GM21367 (cell line): ENCODE measurements at regions not wholly inside any gene's neighbourhood (a gene's known extent, or its start where the extent isn't known, plus 50 kb on each side); places are given as distances from the start of the nearest gene placed in this dataset.
"Not testable (repeated sequence)": the region's sequence is repeated elsewhere in the genome, so short reads cannot be mapped to it uniquely, and the experiment has no call there.

Experiments used
- ATAC-seq: cut with Tn5 transposase; IDR thresholded peaks from one replicate; pipeline ENCODE4 v1.9.1; 2021; ENCODE audit not compliant: unreplicated experiment

DNA sequence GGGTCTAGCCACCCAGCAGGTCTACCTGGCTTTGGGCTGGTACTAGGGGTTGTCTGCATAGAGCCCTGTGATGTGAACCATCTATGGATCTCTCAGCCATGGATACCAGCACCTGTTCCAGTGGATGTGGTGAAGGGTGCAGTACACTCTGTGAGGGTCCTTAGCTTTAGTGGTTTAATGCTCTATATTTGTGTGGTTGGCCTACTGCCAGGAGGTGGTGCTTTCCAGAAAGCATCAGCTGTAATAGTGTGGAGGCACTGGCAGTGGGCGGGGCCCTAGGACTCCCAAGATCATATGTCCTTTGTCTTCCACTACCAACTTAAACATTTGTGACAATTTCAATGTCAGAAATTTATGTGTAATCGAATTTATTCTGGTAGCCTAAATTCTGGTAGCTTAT is 1065.1 kb downstream of the RPIA start:
- not testable (repeated sequence) for ATAC-seq

GRCh38 chr2:89758332-89759026 is 1067.0 kb downstream of the RPIA start:
- ATAC-seq, result not testable (repeated sequence)

GRCh38 chr2:89760762-89761161 is 1069.3 kb downstream of the RPIA start:
- not testable (repeated sequence) for ATAC-seq

DNA sequence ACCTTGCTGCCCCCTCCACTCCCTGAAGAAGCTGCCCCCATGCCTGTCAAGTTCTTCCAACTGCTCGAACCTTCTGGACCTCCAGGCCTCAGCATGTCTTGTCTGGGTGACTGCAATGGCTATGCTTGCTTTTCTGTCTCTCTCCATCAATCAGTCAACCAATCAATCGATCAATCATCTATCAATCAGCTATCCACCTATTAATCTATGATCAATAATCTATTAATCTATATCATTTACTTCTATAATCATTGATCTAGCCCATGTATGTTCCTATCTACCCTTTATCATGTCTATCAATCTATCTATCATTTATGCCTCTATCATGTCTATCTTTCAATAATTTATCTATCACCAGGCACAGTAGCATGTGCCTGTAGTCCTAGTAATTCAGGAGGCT is 1069.7 kb downstream of the RPIA start:
- ATAC-seq, result not testable (repeated sequence)

- not testable (repeated sequence) for ATAC-seq
Measured at GRCh38 chr2:89761863-89762262, 1070.4 kb downstream of the RPIA start.

GRCh38 chr2:89762461-89763253 is 1071.2 kb downstream of the RPIA start:
- ATAC-seq, result not testable (repeated sequence)

DNA sequence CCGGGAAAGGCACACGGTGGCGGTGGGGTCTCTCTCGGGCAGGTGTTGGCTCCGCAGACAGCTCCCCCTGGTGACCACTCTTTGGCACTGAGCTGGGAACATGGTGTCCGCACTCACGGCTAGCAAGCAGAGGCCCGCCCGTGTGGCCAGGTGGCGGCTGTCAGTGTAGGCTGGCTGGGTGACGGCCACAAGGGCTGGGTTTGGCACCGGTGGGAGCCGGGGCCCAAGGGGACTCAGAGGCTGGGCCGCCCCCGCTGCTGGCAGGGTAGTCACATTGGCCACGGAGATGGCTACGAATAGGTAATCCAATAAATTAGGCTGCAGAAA is 1071.7 kb downstream of the RPIA start:
- no peak for ATAC-seq

DNA sequence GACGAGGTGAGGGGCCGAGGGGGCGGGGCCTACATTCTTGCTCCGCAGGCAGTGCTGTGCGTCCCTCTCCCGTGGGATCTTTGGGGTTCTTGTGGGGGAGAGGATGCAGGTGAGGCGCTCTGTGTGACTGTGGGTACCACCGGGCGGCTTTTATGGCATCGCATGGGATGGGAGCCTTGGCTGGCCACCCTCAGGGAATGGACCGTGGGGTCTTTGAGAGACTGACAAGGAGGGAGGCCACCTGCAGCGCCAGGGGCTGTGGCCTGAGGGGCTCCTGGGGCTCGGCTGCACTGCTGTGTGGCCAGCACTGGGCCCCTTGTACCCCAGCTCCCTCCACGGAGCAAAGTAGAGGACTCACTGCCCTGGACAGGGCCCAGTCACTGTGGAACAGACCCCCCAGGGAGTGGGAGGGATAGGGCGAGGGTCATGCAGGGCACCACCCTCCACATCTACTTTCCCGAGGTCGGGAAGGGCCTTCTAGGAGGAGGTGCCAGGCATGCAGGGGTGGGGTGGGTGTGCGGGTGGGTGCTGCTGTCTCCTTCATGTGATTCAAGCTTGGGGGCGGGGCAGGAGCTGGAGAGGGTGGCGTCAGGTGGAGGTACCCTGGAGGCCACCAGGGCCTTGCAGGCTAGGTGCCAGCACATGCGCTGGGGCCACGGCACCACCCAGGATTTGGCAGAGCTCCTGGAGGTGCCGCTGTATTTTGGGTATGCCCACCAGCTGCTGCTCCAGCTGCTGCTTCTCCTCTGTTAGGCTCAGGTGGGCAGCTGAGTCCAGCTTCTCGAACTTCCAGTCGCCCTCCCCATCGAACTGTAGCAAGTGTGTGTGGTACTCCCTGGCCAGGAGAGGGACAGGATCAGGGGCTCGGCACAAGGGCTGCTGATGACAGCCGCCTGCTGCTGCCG is 1072.4 kb downstream of the RPIA start:
- ATAC-seq, result no peak

- not testable (repeated sequence) for ATAC-seq
Measured at GRCh38 chr2:89764571-89765360, 1073.3 kb downstream of the RPIA start.

GRCh38 chr2:89765361-89765718 is 1073.9 kb downstream of the RPIA start:
- ATAC-seq, result not testable (repeated sequence)

GRCh38 chr2:89766141-89766990 is 1074.9 kb downstream of the RPIA start:
- not testable (repeated sequence) for ATAC-seq

DNA sequence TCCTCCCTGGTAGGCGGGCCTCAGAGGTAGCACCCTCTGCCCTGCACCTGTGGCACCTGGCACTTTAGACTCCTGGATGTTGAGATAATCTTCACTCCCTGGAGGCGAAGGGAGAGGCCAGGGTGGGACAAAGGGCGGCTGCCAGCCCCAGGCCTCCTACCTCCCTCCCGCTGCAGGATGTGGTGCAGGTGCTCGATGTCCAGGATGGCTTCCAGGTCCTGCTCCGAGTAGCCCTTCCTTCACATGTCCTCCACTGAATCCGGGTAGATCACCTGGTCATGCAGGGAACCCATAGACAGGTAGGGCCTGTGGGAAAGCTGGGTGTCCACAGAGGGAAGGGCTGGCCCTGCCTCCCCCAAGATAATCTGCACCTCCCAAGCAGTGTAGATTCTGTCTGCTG is 1075.6 kb downstream of the RPIA start:
- ATAC-seq, result not testable (repeated sequence)

DNA sequence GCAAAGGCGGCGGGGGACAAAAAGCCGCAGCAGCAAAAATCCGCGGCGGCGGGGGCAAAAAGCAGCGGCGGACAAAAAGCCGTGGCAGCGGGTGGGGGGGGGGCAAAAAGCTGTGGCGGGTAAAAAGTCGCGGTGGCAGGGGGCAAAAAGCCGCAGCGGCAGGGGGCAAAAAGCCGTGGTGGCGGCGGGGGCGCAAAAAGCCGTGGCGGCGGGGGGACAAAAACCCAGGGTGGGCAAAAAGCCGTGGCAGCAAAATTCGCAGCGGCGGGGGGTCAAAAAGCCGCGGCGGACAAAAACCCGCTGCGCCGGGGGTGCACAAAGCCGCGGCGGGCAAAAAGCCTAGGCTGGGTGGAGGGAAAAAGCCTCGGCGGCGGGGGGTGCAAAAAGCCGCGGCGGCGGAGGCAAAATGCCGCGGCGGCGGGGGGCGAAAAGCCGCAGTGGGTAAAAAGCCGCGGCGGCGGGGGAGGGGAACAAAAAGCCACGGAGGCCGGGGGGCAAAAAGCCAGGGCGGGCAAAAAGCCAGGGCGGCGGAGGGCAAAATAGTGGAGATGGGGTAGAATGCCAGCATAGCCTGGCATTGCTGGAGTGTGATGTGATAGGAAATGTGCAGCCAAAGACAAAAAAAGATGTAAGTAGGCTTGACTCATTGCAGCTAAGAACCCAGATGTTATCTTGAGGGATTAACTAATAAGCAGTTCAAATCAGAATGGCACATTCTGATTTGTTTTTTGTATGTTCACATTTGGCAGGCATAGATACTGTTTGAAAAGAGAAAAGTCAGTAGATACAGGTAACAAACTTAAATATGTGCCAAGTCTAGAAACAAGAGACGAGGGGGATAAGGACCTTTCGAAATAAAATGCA is 1076.3 kb downstream of the RPIA start:
- no peak for ATAC-seq

GRCh38 chr2:89775885-89776284 is 1084.4 kb downstream of the RPIA start:
- no peak for ATAC-seq

- no peak for ATAC-seq
Measured at GRCh38 chr2:89780318-89780717, 1088.8 kb downstream of the RPIA start.

DNA sequence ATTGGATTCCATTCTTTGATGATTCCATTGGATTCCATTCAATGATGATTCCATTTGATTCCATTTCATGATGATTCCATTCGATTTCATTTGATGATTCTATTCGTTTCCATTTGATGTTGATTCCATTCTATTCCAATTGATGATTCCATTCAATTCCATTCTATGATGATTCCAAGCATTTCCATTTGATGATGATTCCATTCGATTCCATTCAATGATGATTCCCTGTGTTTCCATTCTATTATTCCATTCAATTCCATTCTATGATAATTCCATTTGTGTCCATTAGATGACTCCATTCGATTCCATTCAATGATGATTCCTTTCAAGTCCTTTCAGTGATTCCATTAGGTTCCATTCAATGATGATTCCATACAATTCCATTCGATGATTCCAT is 1090.5 kb downstream of the RPIA start:
- ATAC-seq, result no peak

DNA sequence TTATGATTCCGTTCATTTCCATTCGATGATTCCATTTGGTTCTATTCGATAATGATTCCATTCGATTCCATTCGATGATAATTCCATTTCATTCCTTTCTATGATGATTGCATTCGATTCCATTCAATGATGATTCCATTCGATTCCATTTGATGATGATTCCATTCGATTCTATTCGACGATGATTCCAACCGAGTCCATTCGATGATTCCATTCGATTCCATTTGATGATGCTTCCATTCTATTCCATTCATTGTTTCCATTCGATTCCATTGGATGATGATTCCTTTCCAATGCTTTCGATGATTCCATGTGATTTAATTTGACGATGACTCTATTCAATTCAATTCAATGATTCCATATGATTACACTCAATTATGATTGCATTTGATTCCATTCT is 1093.5 kb downstream of the RPIA start:
- ATAC-seq, result no peak

GRCh38 chr2:89785528-89785927 is 1094.1 kb downstream of the RPIA start:
- ATAC-seq, result not testable (repeated sequence)

- ATAC-seq, result not testable (repeated sequence)
Measured at GRCh38 chr2:89786642-89787041, 1095.2 kb downstream of the RPIA start.
